NK-92 treated with Interleukin-12 subunit alpha and Interleukin-12 subunit beta, amount 100 ng/mL, for 24 hours (cell line): ENCODE measurements at regions not wholly inside any gene's neighbourhood (a gene's known extent, or its start where the extent isn't known, plus 50 kb on each side); places are given as distances from the start of the nearest gene placed in this dataset.

Source experiments
- DNase-seq: peaks from one replicate; lab custom pipeline; 2025; lab: John Stamatoyannopoulos, UW

GRCh38 chr2:23091019-23091418, 294.0 kb upstream of the KLHL29 start:
- no peak for DNase-seq

GRCh38 chr2:23091900-23092299, 293.1 kb upstream of the KLHL29 start:
- DNase-seq: no peak

- DNase-seq: no peak
These were observed 292.1 kb upstream of the KLHL29 start for GRCh38 chr2:23092831-23093230.

GRCh38 chr2:23093513-23093912, 291.5 kb upstream of the KLHL29 start:
- no peak for DNase-seq

- DNase-seq: no peak
These were observed 287.9 kb upstream of the KLHL29 start for GRCh38 chr2:23096906-23097602.

- DNase-seq: no peak
These were observed 284.6 kb upstream of the KLHL29 start for GRCh38 chr2:23100406-23100805.

GRCh38 chr2:23106242-23106785, 278.7 kb upstream of the KLHL29 start:
- no peak for DNase-seq

GRCh38 chr2:23107327-23107941, 277.5 kb upstream of the KLHL29 start:
- DNase-seq: no peak

- no peak for DNase-seq
These were observed 273.7 kb upstream of the KLHL29 start for GRCh38 chr2:23111263-23111662.

- DNase-seq: no peak
These were observed 272.5 kb upstream of the KLHL29 start for GRCh38 chr2:23112517-23112916.

GRCh38 chr2:23114299-23114698, 270.7 kb upstream of the KLHL29 start:
- no peak for DNase-seq

GRCh38 chr2:23118313-23118712, 266.7 kb upstream of the KLHL29 start:
- DNase-seq: no peak

GRCh38 chr2:23118894-23119293, 266.1 kb upstream of the KLHL29 start:
- no peak for DNase-seq

GRCh38 chr2:23120161-23120560, 264.8 kb upstream of the KLHL29 start:
- DNase-seq: no peak

GRCh38 chr2:23121968-23122648, 262.9 kb upstream of the KLHL29 start:
- DNase-seq: no peak

GRCh38 chr2:23122681-23123215, 262.2 kb upstream of the KLHL29 start:
- no peak for DNase-seq

- DNase-seq: no peak
These were observed 261.3 kb upstream of the KLHL29 start for GRCh38 chr2:23123686-23124085.

GRCh38 chr2:23124214-23124750, 260.7 kb upstream of the KLHL29 start:
- DNase-seq: no peak

GRCh38 chr2:23127465-23127864, 257.5 kb upstream of the KLHL29 start:
- no peak for DNase-seq

- no peak for DNase-seq
These were observed 256.2 kb upstream of the KLHL29 start for GRCh38 chr2:23128684-23129292.

GRCh38 chr2:23131066-23131575, 253.9 kb upstream of the KLHL29 start:
- DNase-seq: no peak

- DNase-seq: no peak
These were observed 253.0 kb upstream of the KLHL29 start for GRCh38 chr2:23132000-23132399.
